Natural killer cell (primary cell): ENCODE measurements at regions not wholly inside any gene's neighbourhood (a gene's known extent, or its start where the extent isn't known, plus 50 kb on each side); places are given as distances from the start of the nearest gene placed in this dataset.

Experiments
- ATAC-seq, 3 donors: fragments of 150-1000 bp in 2 of 3; fragments of 200-7000 bp in 1 of 3; cut with Tn5 transposase; 1 replicate in 1 of 3; 2 replicates in 2 of 3; pipeline ENCODE4 v1.10.0; 2021; ENCODE audit warnings: mild to moderate bottlenecking in 2 of 3, moderate library complexity in 2 of 3
- DNase-seq, 2 donors: peaks; one replicate each; pipeline versions ENCODE4 v3.0.0 to v3.0.0-alpha.2; 2013 to 2021; ENCODE audit warnings: mixed read lengths in 1 of 2
- H3K27ac ChIP-seq: one replicate; pipeline ENCODE4 v1.5.1; 2013; ENCODE audit warnings: mild to moderate bottlenecking, low read length
- H3K27me3 ChIP-seq: one replicate; pipeline ENCODE4 v1.6.1; 2013; ENCODE audit warnings: low read length; ENCODE audit not compliant: control insufficient read depth, insufficient read depth
- H3K36me3 ChIP-seq: one replicate; pipeline ENCODE4 v1.6.1; 2013; ENCODE audit warnings: low read length; ENCODE audit not compliant: control insufficient read depth, insufficient read depth
- H3K4me1 ChIP-seq: one replicate; pipeline ENCODE4 v1.6.1; 2013; ENCODE audit warnings: low read length; ENCODE audit not compliant: control insufficient read depth, insufficient read depth
- H3K4me3 ChIP-seq: one replicate; pipeline ENCODE4 v1.5.1; 2013; ENCODE audit warnings: low read length
- H3K9me3 ChIP-seq: one replicate; pipeline ENCODE4 v1.6.1; 2013; ENCODE audit warnings: low read length; ENCODE audit not compliant: control insufficient read depth, insufficient read depth
- H3K27ac Mint-ChIP-seq, 2 donors: one replicate each; pipeline ENCODE4 v1.8.0; 2022; ENCODE audit warnings: mild to moderate bottlenecking in 2 of 2, mixed read lengths in 2 of 2, moderate library complexity in 1 of 2
- H3K27me3 Mint-ChIP-seq, 2 donors: one replicate each; pipeline ENCODE4 v1.8.0; 2022; ENCODE audit warnings: low read depth in 2 of 2, mixed read lengths in 2 of 2
- H3K36me3 Mint-ChIP-seq: one replicate; pipeline ENCODE4 v1.8.0; 2022; ENCODE audit warnings: mixed read lengths
- H3K4me1 Mint-ChIP-seq, 2 donors: one replicate each; pipeline ENCODE4 v1.8.0; 2022; ENCODE audit warnings: mixed read lengths in 2 of 2
- H3K4me3 Mint-ChIP-seq: one replicate; pipeline ENCODE4 v1.8.0; 2022; ENCODE audit warnings: mild to moderate bottlenecking, moderate library complexity, mixed read lengths
- H3K9me3 Mint-ChIP-seq, 2 donors: one replicate each; pipeline ENCODE4 v1.8.0; 2022; ENCODE audit warnings: mixed read lengths in 2 of 2
- CTCF ChIP-seq: fragments of 200-600 bp; IDR thresholded peaks from one replicate; pipeline ENCODE4 v1.8.0; 2022; ENCODE audit warnings: antibody characterized with exemption
- WGBS: methylation state at CpG from one replicate; pipeline ENCODE4 v1.1.7; 2013; ENCODE audit warnings: missing lambda C conversion rate; ENCODE audit not compliant: insufficient coverage; 5-methylcytosine and 5-hydroxymethylcytosine counted together
- intact Hi-C: fragments of 100-400 bp; cut with micrococcal nuclease; formaldehyde crosslinking; loops from one replicate; pipeline ENCODE4 v1.14.2; 2022

GRCh38 chrX:82848111-82848510, 660.0 kb upstream of the POU3F4 start:
- no peaks in the 10 kb centered on the region for H3K4me1 ChIP-seq
- intact Hi-C loops, result no loop called here
- H3K4me3 ChIP-seq, result no peak overlapping the region
- Mint-ChIP-seq H3K9me3 (peaks cover 6 to 7% of the 10 kb centered on the region in 2 donors), H3K27me3 (no peaks in the 10 kb centered on the region), H3K27ac (no peak overlapping the region), H3K4me1 (no peaks in the 10 kb centered on the region), H3K4me3 (no peak overlapping the region), H3K36me3 (no peaks in the 10 kb centered on the region)
- no peak overlapping the region for H3K27ac ChIP-seq
- no peak for TF ChIP-seq CTCF
- DNase-seq (no peak), ATAC-seq (no peak)
- 97% methylated on average over 3 of the region's 4 CpGs for WGBS
- H3K27me3 ChIP-seq, result no peaks in the 10 kb centered on the region
- no peaks in the 10 kb centered on the region for H3K36me3 ChIP-seq
- H3K9me3 ChIP-seq, result no peaks in the 10 kb centered on the region
